ENCODE measurements at regions not wholly inside any gene's neighbourhood (a gene's known extent, or its start where the extent isn't known, plus 50 kb on each side); places are given as distances from the start of the nearest gene placed in this dataset.

- TF ChIP-seq CTCF (IDR thresholded peaks at IDR 0.05) (no peak), POLR2A (IDR thresholded peaks at IDR 0.05) (no peak)
Observed at GRCh38 chr14:105617201-105617777, 90.9 kb downstream of the TMEM121 start.
